ENCODE measurements at regions not wholly inside any gene's neighbourhood (a gene's known extent, or its start where the extent isn't known, plus 50 kb on each side); places are given as distances from the start of the nearest gene placed in this dataset.

GRCh38 chr14:65833267-65833880 lies 420.8 kb downstream of the FUT8 start:
- no peak overlapping the region for H3K9ac ChIP-seq (ENCODE audit: low read length)
- no peak overlapping the region for H3K4me2 ChIP-seq (ENCODE audit: low read length)
- H3K79me2 ChIP-seq (ENCODE audit: low read length), result no peaks in the 10 kb centered on the region
- no peak overlapping the region for H3K27ac ChIP-seq (ENCODE audit: low read length)
- TF ChIP-seq EZH2phosphoT487 (IDR thresholded peaks at IDR 0.05; ENCODE audit: low read depth), result no peak
- no peak overlapping the region for H3K4me3 ChIP-seq (ENCODE audit: low read length)
- H3K27me3 ChIP-seq (ENCODE audit: low read depth, low read length), result peaks cover 13% of the 10 kb centered on the region
- no peaks in the 10 kb centered on the region for H4K20me1 ChIP-seq (ENCODE audit: insufficient read depth, low read length)
- H3K9me3 ChIP-seq (ENCODE audit: insufficient read depth, low read length), result no peaks in the 10 kb centered on the region
- H2AFZ ChIP-seq (ENCODE audit: low read depth, low read length), result no peak overlapping the region
- H3K4me1 ChIP-seq (ENCODE audit: low read length), result no peaks in the 10 kb centered on the region
- H3K36me3 ChIP-seq (replicated peaks; ENCODE audit: low read depth, low read length), result no peaks in the 10 kb centered on the region

DNA sequence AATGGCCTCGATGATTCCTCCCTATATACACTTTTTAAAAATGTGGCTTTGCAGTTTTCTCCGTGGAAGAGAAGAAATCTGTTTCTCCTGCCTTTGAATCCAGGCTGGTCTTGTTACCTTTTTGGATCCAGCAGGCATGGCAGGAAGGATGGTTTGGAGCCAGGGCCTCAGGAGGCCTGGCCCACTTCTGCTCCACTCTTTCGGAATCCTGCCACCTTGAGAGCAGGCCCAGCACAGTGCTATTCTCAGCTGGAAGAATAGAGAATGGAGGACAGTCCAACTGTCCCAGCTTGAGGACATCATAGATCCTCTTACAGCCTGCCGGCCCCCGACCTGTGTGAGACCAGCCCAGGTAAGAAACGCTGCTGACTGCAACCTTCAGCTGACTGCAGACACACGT lies 421.5 kb downstream of the FUT8 start:
- H3K4me1 ChIP-seq (ENCODE audit: low read length), result no peaks in the 10 kb centered on the region
- no peak overlapping the region for H2AFZ ChIP-seq (ENCODE audit: low read depth, low read length)
- peaks cover 7% of the 10 kb centered on the region for H3K27me3 ChIP-seq (ENCODE audit: low read depth, low read length)
- H3K4me3 ChIP-seq (ENCODE audit: low read length), result no peak overlapping the region
- no peaks in the 10 kb centered on the region for H3K9me3 ChIP-seq (ENCODE audit: insufficient read depth, low read length)
- H3K79me2 ChIP-seq (ENCODE audit: low read length), result no peaks in the 10 kb centered on the region
- no peak for TF ChIP-seq EZH2phosphoT487 (IDR thresholded peaks at IDR 0.05; ENCODE audit: low read depth)
- TF ChIP-seq, protein P1, sequence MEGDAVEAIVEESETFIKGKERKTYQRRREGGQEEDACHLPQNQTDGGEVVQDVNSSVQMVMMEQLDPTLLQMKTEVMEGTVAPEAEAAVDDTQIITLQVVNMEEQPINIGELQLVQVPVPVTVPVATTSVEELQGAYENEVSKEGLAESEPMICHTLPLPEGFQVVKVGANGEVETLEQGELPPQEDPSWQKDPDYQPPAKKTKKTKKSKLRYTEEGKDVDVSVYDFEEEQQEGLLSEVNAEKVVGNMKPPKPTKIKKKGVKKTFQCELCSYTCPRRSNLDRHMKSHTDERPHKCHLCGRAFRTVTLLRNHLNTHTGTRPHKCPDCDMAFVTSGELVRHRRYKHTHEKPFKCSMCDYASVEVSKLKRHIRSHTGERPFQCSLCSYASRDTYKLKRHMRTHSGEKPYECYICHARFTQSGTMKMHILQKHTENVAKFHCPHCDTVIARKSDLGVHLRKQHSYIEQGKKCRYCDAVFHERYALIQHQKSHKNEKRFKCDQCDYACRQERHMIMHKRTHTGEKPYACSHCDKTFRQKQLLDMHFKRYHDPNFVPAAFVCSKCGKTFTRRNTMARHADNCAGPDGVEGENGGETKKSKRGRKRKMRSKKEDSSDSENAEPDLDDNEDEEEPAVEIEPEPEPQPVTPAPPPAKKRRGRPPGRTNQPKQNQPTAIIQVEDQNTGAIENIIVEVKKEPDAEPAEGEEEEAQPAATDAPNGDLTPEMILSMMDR (IDR thresholded peaks at IDR 0.05; ENCODE audit: low read depth, low read length), result no peak
- no peak overlapping the region for H3K9ac ChIP-seq (ENCODE audit: low read length)
- H3K4me2 ChIP-seq (ENCODE audit: low read length), result no peak overlapping the region
- H3K27ac ChIP-seq (ENCODE audit: low read length), result no peak overlapping the region
- no peaks in the 10 kb centered on the region for H3K36me3 ChIP-seq (replicated peaks; ENCODE audit: low read depth, low read length)
- H4K20me1 ChIP-seq (ENCODE audit: insufficient read depth, low read length), result no peaks in the 10 kb centered on the region

- Histone ChIP-seq H3K4me2 (ENCODE audit: low read length) (no peak overlapping the region), H3K79me2 (ENCODE audit: low read length) (no peaks in the 10 kb centered on the region), H3K27me3 (ENCODE audit: low read depth, low read length) (peaks cover 3% of the 10 kb centered on the region; the same call in 1 of the 2 replicates), H2AFZ (ENCODE audit: low read depth, low read length) (no peak overlapping the region), H4K20me1 (ENCODE audit: insufficient read depth, low read length) (no peaks in the 10 kb centered on the region), H3K27ac (ENCODE audit: low read length) (no peak overlapping the region), H3K9ac (ENCODE audit: low read length) (no peak overlapping the region), H3K9me3 (ENCODE audit: insufficient read depth, low read length) (no peaks in the 10 kb centered on the region), H3K4me3 (ENCODE audit: low read length) (no peak overlapping the region), H3K36me3 (replicated peaks; ENCODE audit: low read depth, low read length) (no peaks in the 10 kb centered on the region), H3K4me1 (ENCODE audit: low read length) (no peaks in the 10 kb centered on the region)
- TF ChIP-seq, protein P1 (IDR thresholded peaks at IDR 0.05; ENCODE audit: low read depth, low read length), result no peak
- no peak for TF ChIP-seq EZH2phosphoT487 (IDR thresholded peaks at IDR 0.05; ENCODE audit: low read depth)
These were observed 422.3 kb downstream of the FUT8 start for GRCh38 chr14:65834812-65835211.

- H3K4me1 ChIP-seq (ENCODE audit: low read length), result no peaks in the 10 kb centered on the region
- H4K20me1 ChIP-seq (ENCODE audit: insufficient read depth, low read length), result no peaks in the 10 kb centered on the region
- no peak overlapping the region for H3K27ac ChIP-seq (ENCODE audit: low read length)
- H3K9ac ChIP-seq (ENCODE audit: low read length), result no peak overlapping the region
- H3K36me3 ChIP-seq (replicated peaks; ENCODE audit: low read depth, low read length), result no peaks in the 10 kb centered on the region
- no peaks in the 10 kb centered on the region for H3K79me2 ChIP-seq (ENCODE audit: low read length)
- TF ChIP-seq EZH2phosphoT487 (IDR thresholded peaks at IDR 0.05; ENCODE audit: low read depth), result no peak
- TF ChIP-seq, protein P1 (IDR thresholded peaks at IDR 0.05; ENCODE audit: low read depth, low read length), result no peak
- peaks cover 3% of the 10 kb centered on the region; the same call in 1 of the 2 replicates for H3K27me3 ChIP-seq (ENCODE audit: low read depth, low read length)
- H2AFZ ChIP-seq (ENCODE audit: low read depth, low read length), result no peak overlapping the region
- no peaks in the 10 kb centered on the region for H3K9me3 ChIP-seq (ENCODE audit: insufficient read depth, low read length)
- H3K4me2 ChIP-seq (ENCODE audit: low read length), result no peak overlapping the region
- H3K4me3 ChIP-seq (ENCODE audit: low read length), result no peak overlapping the region
These were observed 423.0 kb downstream of the FUT8 start for GRCh38 chr14:65835501-65835900.
